Esophagus (tissue), 2 donors: ENCODE measurements at regions not wholly inside any gene's neighbourhood (a gene's known extent, or its start where the extent isn't known, plus 50 kb on each side); places are given as distances from the start of the nearest gene placed in this dataset.

Source experiments
- H3K27ac ChIP-seq, 2 donors: one replicate each; pipeline ENCODE4 v1.5.1; 2013; ENCODE audit warnings: low read depth in 2 of 2, mild to moderate bottlenecking in 2 of 2, inconsistent platforms in 1 of 2, low read length in 1 of 2, moderate library complexity in 1 of 2
- H3K27me3 ChIP-seq, 2 donors: one replicate each; pipeline ENCODE4 v1.6.1; 2013; ENCODE audit warnings: low read length in 2 of 2, control low read depth in 1 of 2, mild to moderate bottlenecking in 1 of 2; ENCODE audit not compliant: insufficient read depth in 2 of 2, control insufficient read depth in 1 of 2
- H3K36me3 ChIP-seq, 2 donors: one replicate each; pipeline ENCODE4 v1.6.1; 2013; ENCODE audit warnings: low read length in 1 of 2; ENCODE audit not compliant: control insufficient read depth in 2 of 2, insufficient read depth in 2 of 2
- H3K4me1 ChIP-seq, 2 donors: one replicate each; pipeline ENCODE4 v1.6.1; 2013; ENCODE audit warnings: low read length in 1 of 2; ENCODE audit not compliant: control insufficient read depth in 2 of 2, insufficient read depth in 2 of 2
- H3K4me3 ChIP-seq, 2 donors: one replicate each; pipeline ENCODE4 v1.5.1; 2013; ENCODE audit warnings: low read length in 2 of 2, mild to moderate bottlenecking in 2 of 2, low read depth in 1 of 2, moderate library complexity in 1 of 2
- H3K9me3 ChIP-seq, 2 donors: one replicate each; pipeline ENCODE4 v1.6.1; 2013; ENCODE audit warnings: mild to moderate bottlenecking in 2 of 2, low read depth in 1 of 2, low read length in 1 of 2, moderate library complexity in 1 of 2; ENCODE audit not compliant: control insufficient read depth in 2 of 2, insufficient read depth in 1 of 2
- WGBS, 2 donors: extraction: QIAGEN DNeasy Blood & Tissue Kit; methylation state at CpG; one replicate each; pipeline ENCODE4 v1.1.7; 2013; 5-methylcytosine and 5-hydroxymethylcytosine counted together
- donor health status: healthy with polysubstance abuse.
- donor health status: Bipolar disorder and iron deficiency.

- peak overlapping the region in 1 of 2 donors; percentile 4 for H3K27ac ChIP-seq
- peak overlapping the region in 1 of 2 donors; percentile 26 for H3K4me3 ChIP-seq
- no peaks in the 10 kb centered on the region for H3K9me3 ChIP-seq
- no peaks in the 10 kb centered on the region for H3K27me3 ChIP-seq
- WGBS, 2 donors = 20 to 29% methylated on average over 3 of the region's 3 CpGs
- no peaks in the 10 kb centered on the region for H3K36me3 ChIP-seq
- no peaks in the 10 kb centered on the region for H3K4me1 ChIP-seq
These were observed 849.8 kb downstream of the USP25 start for GRCh38 chr21:16579538-16579937.

GRCh38 chr21:16580661-16581060, 850.9 kb downstream of the USP25 start:
- Histone ChIP-seq H3K27ac (no peak overlapping the region), H3K4me3 (no peak overlapping the region), H3K27me3 (no peaks in the 10 kb centered on the region), H3K4me1 (no peaks in the 10 kb centered on the region), H3K36me3 (no peaks in the 10 kb centered on the region), H3K9me3 (no peaks in the 10 kb centered on the region)
- 92 to 93% methylated on average over 2 of the region's 2 CpGs for WGBS, 2 donors

GRCh38 chr21:16583556-16583955, 853.8 kb downstream of the USP25 start:
- Histone ChIP-seq H3K4me3 (no peak overlapping the region), H3K27ac (no peak overlapping the region), H3K4me1 (peaks cover 2 to 3% of the 10 kb centered on the region in 2 donors), H3K27me3 (no peaks in the 10 kb centered on the region), H3K36me3 (no peaks in the 10 kb centered on the region), H3K9me3 (no peaks in the 10 kb centered on the region)
- 90 to 94% methylated on average over 1 of the region's 1 CpG for WGBS, 2 donors

- WGBS, 2 donors = 61 to 73% methylated on average over 1 of the region's 1 CpG
- H3K9me3 ChIP-seq = no peaks in the 10 kb centered on the region
These were observed 855.0 kb downstream of the USP25 start for GRCh38 chr21:16584756-16585155.

GRCh38 chr21:16585896-16586295, 856.1 kb downstream of the USP25 start:
- 78 to 80% methylated on average over 3 of the region's 3 CpGs for WGBS, 2 donors
- peaks cover 2 to 3% of the 10 kb centered on the region in 2 donors for H3K4me1 ChIP-seq
- no peaks in the 10 kb centered on the region for H3K9me3 ChIP-seq
- no peak overlapping the region for H3K4me3 ChIP-seq
- no peaks in the 10 kb centered on the region for H3K27me3 ChIP-seq
- H3K27ac ChIP-seq = no peak overlapping the region
- no peaks in the 10 kb centered on the region for H3K36me3 ChIP-seq

More at GRCh38 chr21:16584756-16585155, 855.0 kb downstream of the USP25 start:
- no peaks in the 10 kb centered on the region for H3K36me3 ChIP-seq
- no peaks in the 10 kb centered on the region for H3K27me3 ChIP-seq
- no peak overlapping the region for H3K4me3 ChIP-seq
- peaks cover 2 to 3% of the 10 kb centered on the region in 2 donors for H3K4me1 ChIP-seq
- H3K27ac ChIP-seq = no peak overlapping the region

GRCh38 chr21:16587141-16587581, 857.4 kb downstream of the USP25 start:
- 23 to 27% methylated on average over 6 of the region's 6 CpGs for WGBS, 2 donors
- H3K4me1 ChIP-seq = peaks cover 2 to 3% of the 10 kb centered on the region in 2 donors
- H3K27me3 ChIP-seq = no peaks in the 10 kb centered on the region
- peak overlapping the region in 1 of 2 donors; percentile 38 for H3K4me3 ChIP-seq
- H3K9me3 ChIP-seq = no peaks in the 10 kb centered on the region
- H3K36me3 ChIP-seq = no peaks in the 10 kb centered on the region
- peak overlapping the region; percentile 61 to 69 for H3K27ac ChIP-seq

GRCh38 chr21:16587681-16588375, 858.0 kb downstream of the USP25 start:
- H3K27me3 ChIP-seq = no peaks in the 10 kb centered on the region
- H3K36me3 ChIP-seq = no peaks in the 10 kb centered on the region
- H3K4me1 ChIP-seq = peaks cover 2 to 3% of the 10 kb centered on the region in 2 donors
- no peaks in the 10 kb centered on the region for H3K9me3 ChIP-seq
- 19 to 21% methylated on average over 7 of the region's 7 CpGs for WGBS, 2 donors
- H3K27ac ChIP-seq = peak overlapping the region; percentile 77 to 91
- H3K4me3 ChIP-seq = peak overlapping the region; percentile 30 to 55

- Histone ChIP-seq H3K4me3 (peak overlapping the region; percentile 30 to 55), H3K27ac (peak overlapping the region; percentile 77 to 91)
These were observed 858.7 kb downstream of the USP25 start for GRCh38 chr21:16588433-16588860.

GRCh38 chr21:16589006-16589898, 859.5 kb downstream of the USP25 start:
- no peaks in the 10 kb centered on the region for H3K9me3 ChIP-seq
- no peak overlapping the region for H3K4me3 ChIP-seq
- H3K4me1 ChIP-seq = peaks cover 2 to 3% of the 10 kb centered on the region in 2 donors
- 79 to 88% methylated on average over 7 of the region's 7 CpGs for WGBS, 2 donors
- no peaks in the 10 kb centered on the region for H3K36me3 ChIP-seq
- H3K27me3 ChIP-seq = no peaks in the 10 kb centered on the region
- no peak overlapping the region for H3K27ac ChIP-seq

More at GRCh38 chr21:16588433-16588860, 858.7 kb downstream of the USP25 start:
- no peaks in the 10 kb centered on the region for H3K36me3 ChIP-seq
- WGBS, 2 donors = 27 to 28% methylated on average over 18 of the region's 18 CpGs
- H3K27me3 ChIP-seq = no peaks in the 10 kb centered on the region
- no peaks in the 10 kb centered on the region for H3K9me3 ChIP-seq
- H3K4me1 ChIP-seq = peaks cover 2 to 3% of the 10 kb centered on the region in 2 donors
